ENCODE measurements at regions not wholly inside any gene's neighbourhood (a gene's known extent, or its start where the extent isn't known, plus 50 kb on each side); places are given as distances from the start of the nearest gene placed in this dataset.

- TF ChIP-seq TAF1 (IDR thresholded peaks at IDR 0.05; ENCODE audit: borderline replicate concordance, insufficient read depth, low read length) = no peak
- no peak for TF ChIP-seq FOXP2 (optimal IDR thresholded peaks at IDR 0.05; ENCODE audit: borderline replicate concordance, extremely low read depth, extremely low read length, insufficient read depth)
- no peak for TF ChIP-seq REST (IDR thresholded peaks at IDR 0.05; ENCODE audit: insufficient read depth in 1 of 2, low read depth in 2 of 2, low read length in 2 of 2)
- no peak for TF ChIP-seq SIN3A (IDR thresholded peaks at IDR 0.05; ENCODE audit: borderline replicate concordance, insufficient read depth, low read length)
- no peak for TF ChIP-seq POLR2AphosphoS5 (IDR thresholded peaks at IDR 0.05; ENCODE audit: low read depth, low read length)
Measured at GRCh38 chr10:88106366-88106765, 242.9 kb downstream of the PTEN start.

- TF ChIP-seq SIN3A (IDR thresholded peaks at IDR 0.05; ENCODE audit: borderline replicate concordance, insufficient read depth, low read length) = no peak
- no peak for TF ChIP-seq FOXP2 (optimal IDR thresholded peaks at IDR 0.05; ENCODE audit: borderline replicate concordance, extremely low read depth, extremely low read length, insufficient read depth)
- no peak for TF ChIP-seq REST (IDR thresholded peaks at IDR 0.05; ENCODE audit: insufficient read depth in 1 of 2, low read depth in 2 of 2, low read length in 2 of 2)
- no peak for TF ChIP-seq POLR2AphosphoS5 (IDR thresholded peaks at IDR 0.05; ENCODE audit: low read depth, low read length)
- TF ChIP-seq TAF1 (IDR thresholded peaks at IDR 0.05; ENCODE audit: borderline replicate concordance, insufficient read depth, low read length) = no peak
Measured at GRCh38 chr10:88107296-88108097, 244.1 kb downstream of the PTEN start.

- TF ChIP-seq TAF1 (IDR thresholded peaks at IDR 0.05; ENCODE audit: borderline replicate concordance, insufficient read depth, low read length) = no peak
- no peak for TF ChIP-seq POLR2AphosphoS5 (IDR thresholded peaks at IDR 0.05; ENCODE audit: low read depth, low read length)
- no peak for TF ChIP-seq SIN3A (IDR thresholded peaks at IDR 0.05; ENCODE audit: borderline replicate concordance, insufficient read depth, low read length)
- no peak for TF ChIP-seq REST (IDR thresholded peaks at IDR 0.05; ENCODE audit: insufficient read depth in 1 of 2, low read depth in 2 of 2, low read length in 2 of 2)
- TF ChIP-seq FOXP2 (optimal IDR thresholded peaks at IDR 0.05; ENCODE audit: borderline replicate concordance, extremely low read depth, extremely low read length, insufficient read depth) = no peak
Measured at GRCh38 chr10:88108115-88108610, 244.7 kb downstream of the PTEN start.

- no peak for TF ChIP-seq REST (IDR thresholded peaks at IDR 0.05; ENCODE audit: insufficient read depth in 1 of 2, low read depth in 2 of 2, low read length in 2 of 2)
- TF ChIP-seq TAF1 (IDR thresholded peaks at IDR 0.05; ENCODE audit: borderline replicate concordance, insufficient read depth, low read length) = no peak
- TF ChIP-seq FOXP2 (optimal IDR thresholded peaks at IDR 0.05; ENCODE audit: borderline replicate concordance, extremely low read depth, extremely low read length, insufficient read depth) = no peak
- no peak for TF ChIP-seq POLR2AphosphoS5 (IDR thresholded peaks at IDR 0.05; ENCODE audit: low read depth, low read length)
- no peak for TF ChIP-seq SIN3A (IDR thresholded peaks at IDR 0.05; ENCODE audit: borderline replicate concordance, insufficient read depth, low read length)
Measured at GRCh38 chr10:88110355-88110754, 246.9 kb downstream of the PTEN start.

Measured in PFSK-1 (cell line).